Daoy (cell line): ENCODE measurements at regions not wholly inside any gene's neighbourhood (a gene's known extent, or its start where the extent isn't known, plus 50 kb on each side); places are given as distances from the start of the nearest gene placed in this dataset.
"Not testable (repeated sequence)": the region's sequence is repeated elsewhere in the genome, so short reads cannot be mapped to it uniquely, and the experiment has no call there.

ENCODE experiments used
- DNase-seq: peaks from one replicate; pipeline ENCODE4 v3.0.0-alpha.2; 2015; ENCODE audit warnings: low read depth

DNA sequence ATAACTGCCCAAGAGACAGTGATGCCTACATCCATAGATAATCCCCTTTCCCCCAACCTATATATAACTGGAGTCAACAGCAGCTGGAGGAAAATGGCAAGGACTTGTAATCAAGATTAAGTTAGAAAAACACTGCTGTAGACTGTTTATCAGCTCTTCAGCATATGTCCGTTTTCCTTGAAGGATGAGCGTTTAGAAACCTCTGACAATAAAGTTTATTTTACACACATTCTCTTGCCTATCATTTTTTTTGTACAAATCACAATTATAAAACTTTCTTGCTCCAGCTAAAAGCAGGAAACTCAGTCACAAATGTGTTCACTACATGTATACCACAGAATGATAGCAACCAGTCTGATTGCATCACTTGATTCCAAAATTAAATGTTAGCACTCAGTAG lies 50.8 kb downstream of the PPIAL4G start:
- DNase-seq: not testable (repeated sequence)

DNA sequence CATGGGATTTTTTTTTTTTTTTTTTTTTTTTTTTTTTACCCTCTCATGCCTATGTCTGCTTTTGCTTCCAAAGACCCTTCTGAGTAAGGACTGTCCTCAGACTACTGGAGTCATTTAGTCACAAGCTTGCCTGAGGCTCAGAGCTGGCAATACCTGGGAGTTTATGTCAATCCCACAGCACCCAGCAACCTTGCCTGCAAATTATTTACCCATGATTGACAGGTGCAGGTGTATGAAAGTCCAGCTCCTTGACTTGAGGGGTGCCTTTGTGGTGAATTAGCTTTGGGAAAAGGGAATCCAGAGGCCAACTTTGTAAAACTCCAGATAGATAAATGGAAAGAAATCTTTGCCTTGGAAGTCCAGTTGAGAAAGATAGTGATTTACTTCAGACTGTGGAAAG lies 53.2 kb downstream of the PPIAL4G start:
- not testable (repeated sequence) for DNase-seq

DNA sequence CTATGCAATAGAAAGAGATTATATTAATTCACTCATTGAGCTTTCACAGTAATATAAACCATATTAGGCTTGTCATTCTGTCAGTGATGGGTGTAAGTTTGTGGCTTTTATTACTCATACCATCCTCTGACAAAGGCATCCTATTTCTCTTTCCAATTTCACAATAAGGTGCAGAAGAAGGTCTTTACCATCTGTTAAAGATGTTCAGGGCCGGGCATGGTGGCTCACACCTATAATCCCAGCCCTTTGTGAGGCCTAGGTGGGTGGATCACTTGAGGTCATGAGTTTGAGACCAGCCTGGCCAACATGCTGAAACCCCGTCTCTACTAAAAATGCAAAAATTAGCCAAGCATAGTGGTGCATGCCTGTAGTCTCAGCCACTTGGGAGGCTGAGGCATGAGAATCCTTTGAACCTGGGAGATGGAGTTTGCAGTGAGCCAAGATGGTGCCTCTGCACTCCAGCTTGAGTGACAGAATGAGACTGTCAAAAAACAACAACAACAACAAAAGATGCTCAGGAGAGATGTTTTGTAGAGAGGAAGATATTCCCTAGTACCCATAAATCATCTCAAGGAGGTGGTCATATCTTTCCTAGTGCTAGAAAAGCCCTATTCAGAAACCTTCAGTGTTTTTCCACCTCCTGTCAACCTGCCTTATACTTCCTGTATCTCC lies 56.0 kb downstream of the PPIAL4G start:
- DNase-seq: not testable (repeated sequence)

DNA sequence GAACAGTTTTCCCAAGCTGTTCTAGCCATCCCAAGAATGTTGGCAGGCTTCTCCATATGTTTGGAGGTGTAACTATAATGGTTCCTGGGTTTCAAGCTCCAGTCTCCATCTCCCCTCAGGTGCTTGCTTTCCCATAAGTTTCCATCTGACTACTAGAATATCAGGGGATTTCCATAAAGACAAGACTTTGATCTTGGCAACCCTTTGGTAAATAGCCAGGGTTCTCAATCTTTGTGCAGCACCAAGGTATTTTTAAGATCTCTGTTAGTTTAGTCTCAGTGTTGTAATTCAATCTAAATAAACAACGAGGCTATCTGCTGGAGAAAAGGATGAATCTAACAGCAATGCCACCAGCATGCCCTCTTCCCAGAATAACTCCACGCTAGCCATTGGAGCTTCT lies 56.7 kb downstream of the PPIAL4G start:
- not testable (repeated sequence) for DNase-seq

DNA sequence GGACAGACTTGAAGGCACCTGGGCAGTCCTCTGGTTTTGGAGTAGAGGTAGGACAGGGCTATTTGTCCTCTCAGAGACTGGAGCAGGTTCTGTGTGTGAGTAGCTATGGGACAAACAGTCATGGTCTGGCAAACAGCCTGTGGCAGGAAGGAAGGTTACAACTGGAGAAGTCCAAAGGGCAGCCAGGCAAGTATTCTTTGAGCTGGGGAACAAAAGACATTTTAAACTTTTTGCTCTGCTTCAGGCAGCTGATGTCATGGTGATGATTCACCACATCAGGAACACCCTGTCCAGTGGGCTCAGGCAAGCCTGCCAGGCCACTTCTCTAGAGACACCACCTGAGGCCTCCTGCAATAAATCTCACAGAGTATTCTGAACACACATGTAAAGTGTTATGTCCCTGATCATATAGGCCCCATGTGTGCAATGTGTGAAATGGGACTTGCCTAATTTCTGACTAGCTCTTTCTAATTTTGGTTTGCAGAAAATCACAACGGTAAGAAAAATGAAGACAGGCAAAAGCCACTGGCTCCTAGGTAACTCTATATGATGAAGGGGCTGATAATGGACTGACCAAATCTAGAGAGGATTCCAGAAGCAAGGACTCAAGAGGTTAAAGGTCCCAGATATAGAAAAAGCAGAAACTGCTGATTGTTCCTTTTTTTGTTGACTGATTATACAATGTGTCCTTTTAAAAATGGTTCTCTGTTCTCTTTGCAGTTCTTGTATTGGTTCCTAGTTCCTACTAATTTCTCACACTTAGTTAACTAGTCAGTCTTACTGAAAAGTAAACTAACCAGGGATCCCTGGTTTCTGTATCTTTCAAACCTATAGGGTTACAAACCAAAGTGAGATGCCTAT lies 58.7 kb downstream of the PPIAL4G start:
- peak; percentile 56 for DNase-seq

DNA sequence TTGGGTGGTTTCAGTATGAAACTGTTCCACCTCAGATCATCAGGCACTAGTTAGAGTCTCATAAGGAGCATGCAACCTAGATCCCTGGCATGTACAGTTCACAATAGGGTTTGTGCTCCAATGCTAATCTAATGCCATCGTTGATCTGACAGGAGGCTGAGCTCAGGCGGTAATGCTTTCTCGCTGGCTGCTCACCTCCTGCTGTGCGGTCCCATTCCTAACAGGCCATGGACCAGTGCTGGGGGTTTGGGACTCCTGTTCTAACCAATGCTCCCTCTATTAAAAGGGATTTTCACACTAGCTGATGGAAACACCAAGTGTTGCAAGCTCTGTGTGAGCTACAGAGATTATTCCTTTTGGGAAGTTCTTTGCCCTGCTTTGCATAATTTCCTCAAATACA lies 60.2 kb downstream of the PPIAL4G start:
- DNase-seq: not testable (repeated sequence)

DNA sequence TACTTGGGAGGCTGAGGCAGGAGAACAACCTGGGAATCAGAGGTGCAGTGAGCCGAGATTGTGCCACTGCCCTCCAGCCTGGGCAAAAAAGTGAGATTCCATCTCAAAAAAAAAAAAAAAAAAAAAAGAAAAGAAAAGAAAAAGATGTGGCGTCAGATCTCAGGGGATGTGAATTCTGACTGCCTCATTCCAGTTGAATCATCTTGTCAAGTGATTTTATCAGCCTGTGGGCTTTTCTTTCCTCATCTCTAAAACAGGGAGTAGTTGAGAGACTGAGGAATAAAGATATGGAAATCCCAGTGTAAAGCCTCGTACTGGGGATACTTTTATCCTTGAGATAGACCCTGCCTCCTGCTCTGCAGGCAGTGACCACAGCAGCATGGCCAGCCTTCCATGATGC lies 65.9 kb downstream of the PPIAL4G start:
- DNase-seq: not testable (repeated sequence)

DNA sequence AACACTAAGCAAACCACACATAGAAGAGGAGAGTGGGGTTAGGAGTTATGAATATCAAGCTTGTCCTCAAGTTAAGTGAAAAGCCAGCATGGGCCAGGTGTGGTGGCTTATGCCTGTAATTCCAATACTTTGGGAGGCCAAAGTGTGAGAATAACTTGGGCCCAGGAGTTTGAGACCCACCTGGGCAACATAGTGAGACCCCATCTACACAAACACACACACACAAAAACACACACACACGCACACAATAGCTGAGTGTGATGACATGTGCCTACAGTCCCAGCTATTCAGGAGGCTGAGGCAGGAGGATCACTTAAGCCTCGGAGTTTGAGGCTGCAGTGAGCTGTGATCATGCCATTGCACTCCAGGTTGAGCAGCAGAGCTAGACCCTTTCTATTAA lies 69.7 kb downstream of the PPIAL4G start:
- DNase-seq: not testable (repeated sequence)

DNA sequence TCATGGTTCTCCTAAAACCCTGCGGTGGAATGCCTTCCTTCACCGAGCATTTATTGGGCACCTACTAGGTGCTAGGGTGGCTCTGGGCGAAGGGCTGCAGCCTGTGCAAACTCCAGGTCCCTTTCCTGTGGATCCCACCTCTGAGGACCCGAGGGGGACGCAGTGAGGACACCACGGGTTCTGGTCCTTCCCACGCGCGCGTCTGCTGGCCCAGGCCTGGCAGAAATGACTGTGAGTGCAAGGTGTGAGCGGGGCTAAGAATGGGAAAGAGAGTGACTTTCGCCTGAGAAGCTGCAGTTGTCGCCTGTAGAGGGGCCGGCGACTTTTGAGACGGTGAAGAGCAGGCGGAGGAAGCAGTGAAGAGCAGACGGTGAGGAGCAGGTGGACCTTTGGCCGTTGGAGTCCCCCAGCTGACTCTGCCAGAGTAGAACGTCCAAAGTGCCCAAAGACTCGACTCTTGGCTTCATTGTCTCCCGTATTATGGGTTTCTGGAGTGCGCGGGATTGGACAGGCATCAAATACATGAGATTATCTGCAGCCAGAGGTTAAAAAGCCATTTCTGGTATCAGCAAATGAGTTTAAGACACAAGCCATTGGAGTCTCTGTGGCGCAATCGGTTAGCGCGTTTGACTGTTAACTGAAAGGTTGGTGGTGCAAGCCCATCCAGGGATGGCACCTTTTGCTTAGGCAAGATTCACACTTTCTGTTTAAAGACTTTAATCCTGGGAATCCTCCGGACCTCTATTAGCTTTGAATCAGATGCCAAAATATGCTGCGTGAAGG lies 78.1 kb downstream of the PPIAL4G start:
- DNase-seq: not testable (repeated sequence)

DNA sequence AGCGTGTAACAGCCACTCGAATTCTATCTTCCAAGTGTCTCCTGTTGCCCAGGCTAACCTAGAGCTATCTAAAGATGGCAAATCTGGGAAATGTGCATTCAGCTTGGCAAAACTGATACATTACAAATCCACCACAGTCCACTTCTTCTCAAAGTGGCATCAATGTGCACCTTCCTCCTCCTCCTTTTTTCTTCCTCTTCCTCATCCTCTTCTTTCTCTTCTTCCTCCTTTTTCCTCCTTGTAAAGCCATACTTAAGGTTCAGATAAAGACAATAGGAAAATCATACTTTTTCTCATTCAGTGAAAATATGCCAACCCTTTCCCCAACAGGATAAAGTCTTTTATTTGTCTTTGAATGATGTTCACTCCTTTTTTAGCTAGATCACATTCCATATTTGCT lies 79.2 kb downstream of the PPIAL4G start:
- DNase-seq: not testable (repeated sequence)

DNA sequence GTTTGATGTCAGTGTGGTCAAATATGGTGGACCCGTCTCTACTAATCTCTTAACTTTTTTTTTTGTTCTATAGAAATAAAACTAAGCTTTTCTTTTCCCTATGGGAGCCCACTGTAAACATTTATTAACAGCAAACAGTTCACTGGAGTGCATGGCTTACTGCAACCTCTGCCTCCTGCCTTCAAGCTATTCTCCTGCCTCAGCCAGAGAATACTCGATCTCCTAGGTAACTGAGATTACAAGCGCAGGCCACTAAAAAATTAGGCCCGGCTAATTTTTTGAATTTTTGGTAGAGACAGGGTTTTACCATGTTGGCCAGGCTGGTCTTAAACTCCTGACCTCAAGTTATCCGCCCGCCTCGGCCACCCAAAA lies 80.0 kb downstream of the PPIAL4G start:
- peak; percentile 23 for DNase-seq

DNA sequence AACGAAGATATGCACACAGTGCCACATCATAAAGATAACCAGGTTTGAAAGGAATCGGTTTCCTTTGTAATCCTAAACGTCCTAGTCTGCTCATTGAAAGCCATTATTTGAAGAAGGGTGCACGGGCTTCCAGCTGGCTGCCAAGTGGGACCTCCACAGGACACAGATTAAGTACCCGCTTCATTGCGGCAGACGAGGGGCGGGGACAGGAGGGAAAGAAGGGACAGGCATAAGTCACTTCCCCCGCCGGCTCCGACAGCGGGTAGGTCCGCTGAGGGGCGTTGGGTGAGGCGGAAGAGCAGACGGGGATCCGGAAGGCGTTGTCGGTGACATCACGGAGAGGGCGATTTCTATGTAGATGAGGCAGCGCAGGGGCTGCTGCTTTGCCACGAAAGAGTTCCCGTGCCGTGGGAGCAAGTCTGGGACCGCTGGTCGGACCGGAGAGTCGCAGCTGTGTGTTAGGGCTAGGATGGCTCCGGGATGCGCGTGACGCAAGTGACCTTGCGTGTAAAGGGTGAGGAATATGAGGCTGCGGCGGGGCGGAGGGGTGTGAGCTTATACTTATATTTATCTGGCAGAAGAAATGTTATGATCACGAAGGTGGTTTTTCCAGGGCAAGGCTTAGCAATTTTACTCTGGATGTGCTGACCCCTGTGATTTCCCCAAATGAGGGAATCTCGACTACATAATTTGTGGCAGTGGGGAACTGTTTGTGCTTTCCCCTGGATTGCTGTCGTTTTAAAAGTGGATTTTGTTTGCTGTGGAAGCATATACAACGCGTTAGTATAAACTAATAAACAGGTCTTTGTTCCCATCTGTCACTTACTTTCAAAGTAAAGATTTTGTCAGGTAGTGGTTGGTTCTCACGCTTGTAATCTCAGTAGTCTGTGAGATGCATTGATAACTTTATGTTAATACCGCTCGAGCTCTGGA lies 80.7 kb downstream of the PPIAL4G start:
- peak; percentile 82 for DNase-seq

DNA sequence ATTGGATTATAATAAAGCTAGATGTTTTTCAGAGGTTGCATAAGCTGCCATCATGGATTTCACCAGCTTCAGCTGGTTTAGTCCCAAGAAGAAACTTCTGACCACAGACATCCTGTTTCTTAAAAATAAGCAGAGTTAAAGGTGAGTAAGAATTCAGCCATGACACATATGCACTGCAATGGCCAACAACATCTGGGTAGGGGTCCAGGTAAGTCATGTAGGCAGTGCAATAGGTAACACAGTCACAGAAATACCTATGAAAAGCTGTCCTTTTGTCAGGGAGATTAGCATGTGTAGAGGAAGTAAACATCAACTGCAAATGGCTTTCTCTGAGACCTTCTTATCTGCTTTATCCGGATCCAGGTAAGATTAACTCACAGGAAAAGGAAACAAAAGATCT lies 85.6 kb downstream of the PPIAL4G start:
- not testable (repeated sequence) for DNase-seq

DNA sequence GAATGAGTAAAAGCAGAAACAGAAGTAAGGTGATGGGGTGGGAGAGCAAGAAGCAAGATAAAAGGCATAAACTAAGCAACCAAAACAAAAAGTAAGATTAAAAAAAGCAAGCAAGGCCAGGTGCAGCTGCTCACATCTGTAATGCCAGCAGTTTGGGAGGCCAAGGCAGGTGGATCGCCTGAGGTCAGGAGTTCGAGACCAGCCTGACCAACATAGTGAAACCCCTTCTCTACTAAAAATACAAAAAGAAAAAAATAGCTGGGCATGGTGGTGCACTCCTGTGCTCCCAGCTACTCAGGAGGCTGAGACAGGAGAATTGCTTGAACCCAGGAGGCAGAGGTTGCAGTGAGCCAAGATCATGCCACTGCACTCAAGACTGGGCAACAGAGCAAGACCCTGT lies 90.6 kb downstream of the PPIAL4G start:
- DNase-seq: not testable (repeated sequence)

DNA sequence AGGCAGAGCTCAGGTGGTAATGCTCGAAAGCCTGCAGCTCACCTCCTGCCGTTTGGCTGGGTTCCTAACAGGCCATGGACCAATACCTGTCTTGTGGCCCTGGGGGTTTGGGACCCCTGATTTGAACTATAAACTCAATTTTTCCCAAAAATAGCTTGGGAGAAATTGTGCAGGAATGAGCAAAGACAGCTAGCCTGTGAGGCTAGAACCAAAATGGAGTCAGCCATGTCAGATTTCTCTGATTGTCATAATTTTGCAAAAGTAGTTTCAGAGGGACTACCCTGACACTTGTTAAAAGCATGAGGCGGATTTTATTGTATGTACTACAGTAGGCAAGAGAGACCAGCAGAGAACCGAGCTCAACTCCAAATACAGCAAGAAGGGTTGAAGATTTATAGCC lies 91.8 kb downstream of the PPIAL4G start:
- DNase-seq: not testable (repeated sequence)

DNA sequence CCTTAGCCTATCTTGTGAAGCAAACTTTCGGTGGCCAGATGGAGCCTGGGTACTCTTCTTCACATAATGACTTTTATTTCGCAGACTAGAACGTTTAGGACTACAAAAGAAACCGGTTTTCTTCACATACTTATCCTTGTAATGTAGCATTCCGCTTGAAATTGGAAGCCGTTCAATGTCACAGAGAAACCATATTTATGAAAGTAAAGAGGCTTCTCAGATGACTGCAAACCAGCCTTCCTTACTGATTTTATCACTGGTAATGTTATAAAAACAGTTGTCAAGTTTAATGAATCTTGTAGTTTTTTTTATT lies 94.1 kb downstream of the PPIAL4G start:
- no peak for DNase-seq

DNA sequence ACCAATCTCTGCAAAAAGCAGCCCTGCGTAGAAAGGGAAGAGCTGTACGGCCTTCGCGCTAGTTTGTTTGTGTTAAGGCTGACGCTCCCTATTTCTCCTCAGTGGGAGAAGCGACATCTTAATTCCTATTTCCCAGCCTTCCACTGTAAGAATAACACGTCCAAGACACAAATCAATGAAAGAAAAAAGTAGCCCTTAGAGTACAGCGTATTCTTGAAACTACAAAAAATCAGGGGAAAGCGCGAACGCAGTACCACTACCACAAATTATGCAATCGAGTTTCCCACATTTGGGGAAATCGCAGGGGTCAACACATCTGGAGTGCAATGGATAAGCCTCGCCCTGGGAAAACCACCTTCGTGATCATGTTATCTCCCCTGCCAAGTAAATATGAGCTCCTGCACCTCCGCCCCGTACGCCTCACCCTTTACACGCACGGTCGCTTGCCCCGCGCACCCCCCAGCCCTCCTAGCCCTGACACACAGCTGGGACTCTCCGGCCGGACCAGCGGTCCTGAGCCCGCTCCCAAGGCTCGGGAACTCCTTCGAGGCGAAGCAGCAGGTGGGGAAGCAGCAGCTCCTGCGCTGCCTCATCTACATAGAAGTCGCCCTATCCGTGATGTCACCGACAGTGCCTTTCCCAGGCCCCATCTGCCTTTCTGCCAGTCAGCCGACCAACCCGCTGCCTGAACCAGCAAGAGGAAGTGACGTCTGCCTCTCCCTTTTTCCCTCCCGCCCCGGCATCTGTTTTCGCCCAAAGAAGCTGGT lies 94.7 kb downstream of the PPIAL4G start:
- peak; percentile 96 for DNase-seq

DNA sequence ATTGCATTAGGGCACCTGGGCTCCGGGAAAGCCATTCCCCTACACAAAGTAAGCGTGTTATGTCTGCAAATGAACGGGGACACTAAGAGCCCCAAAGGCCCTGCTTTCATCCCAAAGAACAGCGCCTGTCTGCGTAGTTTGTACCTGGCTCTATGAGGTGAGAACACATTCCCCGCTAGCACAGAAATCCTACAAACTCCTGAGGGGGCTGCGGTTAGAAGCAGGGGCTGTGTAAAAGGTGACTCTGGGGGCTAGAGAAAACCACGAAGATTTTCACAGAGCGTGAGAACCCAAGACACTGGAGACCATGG lies 95.2 kb downstream of the PPIAL4G start:
- DNase-seq: not testable (repeated sequence)

DNA sequence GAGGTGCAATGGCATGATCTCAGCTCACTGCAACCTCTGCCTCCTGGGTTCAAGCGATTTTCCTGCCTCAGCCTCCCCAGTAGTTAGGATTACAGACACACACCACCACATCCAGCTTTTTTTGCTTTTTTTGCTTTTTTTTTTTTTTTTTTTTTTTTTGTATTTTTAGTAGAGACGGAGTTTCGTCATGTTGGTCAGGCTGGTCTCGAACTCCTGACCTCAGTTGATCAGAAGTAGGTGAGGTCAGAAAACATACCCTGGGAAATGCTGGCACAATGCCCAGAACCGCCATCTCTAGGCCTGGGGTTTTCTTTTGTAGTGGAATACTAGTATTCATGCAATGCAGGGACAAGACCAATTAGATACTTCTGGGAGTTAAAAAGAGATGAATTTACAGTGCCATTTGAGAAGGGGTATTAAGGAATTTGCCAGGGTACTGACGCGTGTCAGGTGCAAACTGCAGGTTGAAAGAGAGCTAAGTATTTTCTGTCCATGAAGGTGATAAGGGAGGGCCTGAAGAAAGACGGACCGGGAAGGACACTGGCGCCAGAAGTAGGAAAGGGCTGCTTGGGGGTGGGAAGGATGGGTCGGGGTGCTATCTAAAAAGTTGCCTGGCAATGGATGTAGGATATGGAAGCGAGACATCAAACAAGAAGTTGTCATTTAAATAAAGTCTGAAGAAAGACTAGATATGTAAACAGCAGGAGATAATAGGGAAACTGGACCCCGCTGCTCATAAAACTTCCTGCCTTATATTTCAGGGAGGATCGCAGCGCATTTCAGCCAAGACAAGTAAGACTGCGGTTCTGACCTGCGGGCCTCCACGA lies 95.8 kb downstream of the PPIAL4G start:
- peak; percentile 29 for DNase-seq

DNA sequence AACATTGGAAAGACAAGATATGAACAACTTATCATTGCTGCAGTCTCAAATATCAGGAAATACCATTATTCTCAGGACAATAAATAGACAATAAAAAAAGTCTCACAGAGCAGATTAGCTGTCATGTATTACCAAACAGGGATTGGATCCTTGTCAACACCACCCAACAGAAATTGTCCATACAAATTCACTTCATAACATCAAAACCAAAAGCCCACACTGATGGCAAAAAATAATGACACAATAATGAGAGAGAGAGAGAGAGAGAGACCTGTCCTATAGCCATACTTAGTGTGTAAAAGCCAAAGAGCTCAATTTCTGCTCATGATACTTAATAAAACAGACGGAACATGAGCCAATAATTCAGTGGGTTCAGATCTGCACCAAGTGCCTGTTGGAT lies 96.5 kb downstream of the PPIAL4G start:
- no peak for DNase-seq
